ENCODE measurements at regions not wholly inside any gene's neighbourhood (a gene's known extent, or its start where the extent isn't known, plus 50 kb on each side); places are given as distances from the start of the nearest gene placed in this dataset.

DNA sequence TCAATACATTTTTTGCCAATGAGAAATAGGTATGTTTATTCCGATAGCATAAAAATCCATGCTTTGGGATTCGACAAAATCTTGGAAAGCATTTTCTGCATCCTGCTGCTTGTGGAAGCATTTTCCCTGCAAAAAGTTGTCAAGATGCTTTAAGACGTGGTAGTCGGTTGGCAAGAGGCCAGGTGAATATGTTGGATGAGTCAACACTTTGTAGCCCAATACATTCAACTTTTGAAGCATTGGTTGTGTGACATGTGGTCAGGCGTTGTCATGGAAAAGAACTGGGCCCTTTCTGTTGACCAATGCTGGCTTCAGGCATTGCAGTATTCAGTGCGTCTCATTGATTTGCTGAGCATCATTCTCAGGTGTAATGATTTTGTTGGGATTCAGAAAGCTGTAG, 764.5 kb downstream of the TRIB2 start:
- TF ChIP-seq EZH2 (IDR thresholded peaks at IDR 0.05; ENCODE audit: insufficient read depth, poor library complexity, severe bottlenecking) (no peak), EZH2phosphoT487 (IDR thresholded peaks at IDR 0.05; ENCODE audit: insufficient read depth, low read depth) (no peak)

Data from GM23248 (cell line).